Ammon's horn (tissue), 1 donor: ENCODE measurements at regions not wholly inside any gene's neighbourhood (a gene's known extent, or its start where the extent isn't known, plus 50 kb on each side); places are given as distances from the start of the nearest gene placed in this dataset.
"Not testable (repeated sequence)": the region's sequence is repeated elsewhere in the genome, so short reads cannot be mapped to it uniquely, and the experiment has no call there.

Experiments
- DNase-seq: peaks from one replicate; pipeline ENCODE4 v3.0.0-alpha.2; 2016; ENCODE audit warnings: low spot score

DNA sequence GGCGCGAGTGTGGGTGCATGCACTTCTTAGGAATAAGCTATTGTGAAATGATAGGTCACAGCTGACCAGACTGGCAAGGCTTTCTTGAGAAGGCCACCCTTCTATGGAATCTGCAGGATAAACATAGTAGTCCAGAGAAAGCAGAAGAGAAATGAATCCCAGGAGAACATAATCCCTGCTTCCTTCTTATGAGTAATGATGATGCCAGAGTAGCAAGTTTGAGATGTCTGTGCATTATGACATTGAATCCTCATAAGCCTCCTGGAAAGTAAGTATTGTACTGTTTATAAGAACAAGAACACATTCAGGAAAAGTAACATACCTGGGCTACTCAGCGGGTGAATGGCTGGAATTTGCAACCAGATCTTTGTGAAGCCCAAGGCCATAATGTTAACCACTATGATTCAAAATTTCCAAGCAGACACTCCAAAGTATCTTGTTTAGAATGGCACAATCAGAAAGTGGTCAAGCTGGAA lies 272.1 kb upstream of the HS3ST1 start:
- no peak for DNase-seq

DNA sequence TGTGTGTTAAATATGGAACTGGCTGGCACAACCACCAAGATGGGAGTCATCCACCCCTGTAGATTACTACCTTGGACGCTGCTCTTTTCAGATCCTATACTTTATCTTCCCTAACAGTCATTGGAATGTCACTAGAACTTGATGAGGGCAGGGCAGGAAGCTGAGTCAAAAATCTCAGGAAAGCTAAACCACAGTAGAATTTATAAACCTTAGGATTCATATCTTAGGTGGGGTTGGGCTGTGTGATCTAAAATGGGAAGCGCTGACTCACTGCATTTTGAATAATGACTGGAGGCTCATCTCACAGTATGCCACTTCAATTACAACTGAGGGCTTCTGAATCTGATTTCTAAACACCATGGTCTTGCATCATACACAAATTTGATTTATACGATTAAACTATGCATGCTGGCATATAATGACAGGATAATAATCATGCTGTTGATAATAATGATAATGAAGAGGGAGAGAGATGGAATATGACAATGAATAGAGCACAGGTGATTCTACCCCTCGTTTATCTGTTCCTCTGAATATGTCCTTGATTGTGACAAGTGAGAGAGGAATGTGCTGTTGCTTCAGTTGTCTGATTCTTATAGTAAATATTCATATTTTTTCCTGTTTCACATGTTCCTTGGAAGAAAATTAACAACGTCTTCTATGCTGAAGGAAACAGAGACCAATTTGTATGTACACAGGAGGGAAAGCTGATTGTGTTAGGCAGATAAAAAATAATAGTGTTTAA lies 270.3 kb upstream of the HS3ST1 start:
- no peak for DNase-seq

GRCh38 chr4:11698033-11698432 lies 269.3 kb upstream of the HS3ST1 start:
- DNase-seq: no peak

DNA sequence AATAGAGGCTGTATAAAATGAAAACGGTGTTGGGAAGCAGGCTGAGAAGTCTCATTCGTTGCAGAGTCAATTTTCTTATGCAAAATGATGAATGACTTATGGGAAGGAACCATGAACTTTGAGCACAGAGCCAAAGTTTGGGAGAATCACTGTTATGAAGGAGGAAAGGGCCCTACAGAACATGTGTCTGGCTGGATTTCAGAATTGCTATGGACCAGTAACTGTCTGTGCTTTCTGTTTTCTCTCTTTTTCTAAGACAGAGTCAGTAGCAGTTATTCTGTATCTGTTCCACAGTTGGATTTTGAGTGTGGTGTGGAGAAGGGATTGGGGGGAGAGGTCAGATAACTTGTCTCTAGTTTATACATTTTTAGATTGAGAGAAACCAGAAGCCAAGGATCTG lies 265.0 kb upstream of the HS3ST1 start:
- DNase-seq: no peak

DNA sequence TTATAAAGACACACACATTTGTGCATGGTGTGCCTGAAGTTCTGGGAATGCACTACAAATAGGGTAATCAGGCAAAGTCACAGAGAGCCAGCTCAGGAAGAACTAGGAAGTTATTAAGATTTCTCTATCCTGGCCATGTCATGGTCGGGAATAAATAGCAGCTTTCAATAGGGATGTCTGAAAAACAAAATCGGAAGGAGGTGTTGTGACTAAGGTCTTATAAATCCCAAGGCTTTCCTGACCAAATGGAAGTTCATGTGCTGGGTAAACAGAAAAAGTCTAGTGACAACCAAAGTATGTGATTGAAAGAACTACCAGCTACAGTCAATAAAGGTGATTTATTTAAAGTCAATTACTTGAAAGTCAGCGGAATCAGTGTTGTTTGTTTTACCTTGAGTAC lies 262.5 kb upstream of the HS3ST1 start:
- no peak for DNase-seq

- DNase-seq: no peak
These were observed 259.0 kb upstream of the HS3ST1 start for GRCh38 chr4:11687727-11688126.

GRCh38 chr4:11685481-11685880 lies 256.8 kb upstream of the HS3ST1 start:
- DNase-seq: no peak

DNA sequence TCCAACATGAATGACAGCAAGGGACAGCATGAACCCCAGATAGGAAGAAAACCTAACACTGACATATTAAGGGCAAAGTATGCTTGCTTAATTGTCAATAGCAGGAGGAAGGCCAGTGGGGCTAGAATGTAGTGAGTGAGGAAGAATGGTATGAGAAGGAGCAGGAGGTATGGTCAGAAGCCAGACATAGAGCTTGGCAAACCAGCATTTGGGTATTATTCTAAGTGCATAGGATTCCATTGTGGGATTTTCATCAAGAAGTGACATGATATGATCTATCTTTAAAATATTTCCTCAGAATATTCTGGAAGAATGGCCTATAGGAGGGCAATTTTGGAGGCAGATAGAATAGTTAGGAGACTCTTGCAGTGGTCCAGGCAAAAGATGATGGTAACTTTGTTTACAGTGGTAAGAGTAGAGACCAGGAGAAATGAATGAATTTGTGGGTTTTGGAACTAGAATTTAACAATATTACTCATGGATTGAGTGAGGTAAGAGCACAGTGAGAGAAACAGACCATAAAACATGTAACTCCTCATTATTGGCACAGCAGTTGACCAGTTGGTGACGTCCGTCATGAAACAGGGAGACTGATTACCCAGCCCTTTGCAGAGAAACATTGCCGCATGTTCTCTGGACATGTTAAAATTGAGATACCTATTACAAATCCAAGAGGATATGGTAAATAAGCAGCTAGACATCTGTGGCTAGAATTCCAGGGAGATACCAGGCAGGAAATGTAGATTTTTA lies 246.5 kb upstream of the HS3ST1 start:
- DNase-seq: no peak

DNA sequence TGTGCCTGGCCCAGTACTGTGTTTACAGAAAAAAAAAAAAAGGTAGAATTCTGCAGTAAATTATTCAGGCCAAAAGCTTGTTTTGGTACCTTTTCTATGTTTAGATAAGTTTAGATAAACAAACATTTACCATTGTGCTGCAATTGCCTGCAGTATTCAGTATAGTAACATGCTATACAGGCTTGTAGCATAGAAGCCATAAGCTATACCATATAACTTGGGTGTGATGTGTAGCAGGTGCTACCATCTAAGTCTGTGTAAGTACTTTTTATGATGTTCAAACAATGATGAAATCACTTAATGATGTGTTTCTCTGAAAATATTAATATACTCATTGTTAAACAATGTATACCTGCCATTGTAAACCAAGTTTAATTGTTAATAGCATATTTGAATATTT lies 241.6 kb upstream of the HS3ST1 start:
- DNase-seq: no peak

- no peak for DNase-seq
These were observed 240.5 kb upstream of the HS3ST1 start for GRCh38 chr4:11669156-11669555.

DNA sequence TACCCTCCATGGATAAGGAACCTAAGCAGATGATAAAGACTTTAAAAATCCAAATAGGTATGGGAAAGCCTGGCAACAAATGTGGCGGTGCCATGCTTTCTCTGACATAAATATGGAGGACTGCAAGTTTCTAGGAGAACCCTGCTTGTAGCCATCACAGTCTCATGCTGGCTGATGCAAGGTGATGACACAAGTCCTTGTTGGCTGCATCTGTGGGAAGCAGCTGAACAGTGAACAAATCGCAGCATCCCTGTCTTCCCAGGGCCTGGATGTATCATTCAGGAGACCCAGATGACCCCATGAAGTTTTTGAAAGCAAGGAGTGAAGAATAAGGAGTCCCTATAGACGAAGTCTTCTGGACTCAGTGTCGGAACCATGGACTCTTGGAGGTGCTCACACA lies 234.4 kb upstream of the HS3ST1 start:
- DNase-seq: no peak

- peak; percentile 16 for DNase-seq
These were observed 222.3 kb upstream of the HS3ST1 start for GRCh38 chr4:11650801-11651596.

DNA sequence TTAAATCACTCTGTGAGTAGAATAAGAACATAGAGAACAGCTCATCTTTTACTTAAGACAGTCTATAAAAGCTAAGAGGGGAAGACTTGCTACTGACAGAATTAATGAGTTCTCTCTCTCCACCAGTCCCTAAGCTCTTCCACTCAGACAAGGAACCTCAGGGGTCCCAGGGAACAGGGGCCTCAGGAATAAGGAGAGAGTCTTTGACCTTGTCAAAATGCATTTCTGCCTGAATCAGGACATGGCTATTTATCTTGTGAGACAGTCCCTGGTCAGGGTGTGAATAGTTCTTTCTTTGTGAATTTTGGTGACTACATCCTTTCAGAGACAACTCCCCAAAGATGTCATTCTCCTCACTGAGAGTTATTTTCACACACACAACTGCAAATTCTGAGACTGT lies 218.7 kb upstream of the HS3ST1 start:
- DNase-seq: no peak

- not testable (repeated sequence) for DNase-seq
These were observed 214.4 kb upstream of the HS3ST1 start for GRCh38 chr4:11643081-11643480.

DNA sequence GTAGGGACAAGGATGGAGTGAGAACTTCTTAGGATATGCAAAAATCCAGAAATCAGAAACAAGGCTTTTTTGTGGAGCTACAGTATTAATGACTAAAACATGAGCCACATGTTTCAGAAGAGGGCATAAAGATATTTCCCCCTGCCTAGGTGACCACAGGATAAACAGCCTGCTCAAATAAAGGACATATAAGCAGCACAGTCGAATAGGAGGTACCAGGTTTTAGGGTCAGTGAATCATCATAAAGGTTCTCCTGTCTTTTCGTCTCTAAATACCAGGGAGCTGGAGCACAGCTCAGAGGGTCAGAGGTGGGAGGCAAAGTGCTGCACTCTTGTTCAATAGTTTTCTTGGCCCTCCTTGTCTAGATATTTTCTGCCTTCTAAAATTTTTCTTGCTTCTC lies 211.9 kb upstream of the HS3ST1 start:
- DNase-seq: no peak

DNA sequence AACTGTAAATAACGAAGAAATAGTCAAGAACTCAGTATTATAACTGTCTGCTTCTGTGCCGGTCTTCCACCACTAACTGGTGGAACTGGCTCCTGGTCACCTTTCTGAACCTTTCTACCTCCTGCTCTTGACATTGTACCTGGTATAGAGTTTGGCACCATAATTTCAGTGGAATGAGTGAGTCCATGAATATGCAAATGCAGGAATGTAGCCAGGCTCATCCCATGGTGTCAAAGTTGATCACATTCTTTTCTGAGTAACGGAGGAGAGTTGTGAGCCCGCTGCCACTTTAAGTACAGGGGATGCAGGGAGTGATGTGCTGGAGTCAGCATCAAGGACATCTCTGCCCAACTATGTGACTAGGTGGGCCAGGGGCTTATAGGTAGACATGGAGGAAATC lies 207.9 kb upstream of the HS3ST1 start:
- no peak for DNase-seq

DNA sequence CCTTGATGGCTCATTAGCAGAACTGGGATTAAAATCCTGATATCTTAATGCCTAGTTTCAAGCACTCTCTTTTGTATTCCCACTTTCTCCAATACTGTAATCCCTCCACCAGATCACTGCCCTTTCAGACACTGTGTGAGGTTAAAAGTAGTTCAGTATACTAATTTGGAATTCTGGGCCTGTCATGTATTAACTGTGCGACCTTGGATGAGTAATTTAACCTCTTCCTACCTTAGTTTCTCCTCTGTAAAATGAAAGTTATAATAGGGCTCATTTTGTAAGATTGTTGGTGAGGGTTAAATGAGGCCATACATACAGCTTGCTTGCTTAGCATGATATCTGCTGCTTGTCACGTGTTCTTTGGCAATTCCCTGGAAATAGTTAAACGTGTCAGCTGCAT lies 207.3 kb upstream of the HS3ST1 start:
- no peak for DNase-seq

DNA sequence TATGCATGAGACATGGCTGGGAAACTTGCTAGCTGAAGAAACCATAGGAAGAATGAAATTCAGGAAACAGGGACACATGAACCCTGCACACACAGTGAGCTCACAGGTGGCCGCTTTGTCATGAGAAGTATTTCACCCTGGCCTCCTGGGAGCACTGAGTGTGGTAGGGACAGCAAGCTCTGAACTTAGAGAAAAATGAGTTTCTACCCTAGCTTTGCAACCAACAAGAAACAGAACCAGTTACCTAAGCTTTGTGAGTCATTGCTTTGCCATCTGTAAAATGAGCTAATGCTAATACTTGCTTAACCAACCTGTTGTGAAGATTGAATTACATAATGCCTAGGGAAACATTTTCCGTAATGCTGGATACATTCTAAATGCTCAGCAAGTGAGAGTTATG lies 206.6 kb upstream of the HS3ST1 start:
- peak; percentile 14 for DNase-seq

DNA sequence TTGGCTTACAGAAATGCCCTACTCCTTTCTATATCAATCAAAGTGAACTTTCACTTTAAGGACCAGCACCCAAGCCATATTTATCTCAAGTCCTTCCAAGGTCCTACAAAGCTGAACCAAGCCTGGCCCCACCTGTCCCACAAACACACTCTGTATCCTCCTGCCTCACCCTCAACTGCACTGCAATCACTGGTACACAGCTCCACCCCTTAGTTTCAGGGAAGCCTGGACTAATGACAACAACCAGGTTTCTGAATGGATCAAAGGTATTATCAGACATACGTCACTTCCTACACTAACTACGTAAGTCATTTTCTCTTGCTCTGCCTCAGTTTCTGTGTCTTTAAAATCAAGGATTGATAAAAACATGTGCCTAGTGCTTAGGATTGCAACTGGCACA lies 205.6 kb upstream of the HS3ST1 start:
- DNase-seq: no peak

- no peak for DNase-seq
These were observed 204.7 kb upstream of the HS3ST1 start for GRCh38 chr4:11633430-11633829.

DNA sequence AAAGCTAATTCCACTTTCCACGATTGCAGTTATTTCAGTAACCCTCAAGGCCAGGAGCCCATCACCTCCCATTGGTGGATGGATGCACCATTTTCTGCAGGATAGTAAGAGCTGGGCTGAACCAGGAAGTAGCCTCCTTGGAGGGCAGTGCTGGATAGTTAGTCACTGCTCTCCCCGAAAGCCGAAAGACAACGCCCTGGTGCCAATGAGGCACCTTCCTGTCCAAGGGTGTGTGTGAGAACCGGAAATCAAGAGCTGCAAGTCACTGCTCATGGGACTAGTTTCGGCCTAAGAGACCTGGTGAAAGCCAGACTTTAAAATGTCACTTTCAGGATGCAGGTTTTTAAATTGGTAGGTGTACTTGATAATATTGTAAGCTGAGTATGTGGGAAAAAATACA lies 203.8 kb upstream of the HS3ST1 start:
- no peak for DNase-seq

GRCh38 chr4:11632025-11632424 lies 203.3 kb upstream of the HS3ST1 start:
- no peak for DNase-seq

- no peak for DNase-seq
These were observed 202.7 kb upstream of the HS3ST1 start for GRCh38 chr4:11631416-11631815.
